ENCODE measurements at regions not wholly inside any gene's neighbourhood (a gene's known extent, or its start where the extent isn't known, plus 50 kb on each side); places are given as distances from the start of the nearest gene placed in this dataset.
A peak's percentile ranks its signal among the peaks of the same experiment; 100 is the strongest.

DNA sequence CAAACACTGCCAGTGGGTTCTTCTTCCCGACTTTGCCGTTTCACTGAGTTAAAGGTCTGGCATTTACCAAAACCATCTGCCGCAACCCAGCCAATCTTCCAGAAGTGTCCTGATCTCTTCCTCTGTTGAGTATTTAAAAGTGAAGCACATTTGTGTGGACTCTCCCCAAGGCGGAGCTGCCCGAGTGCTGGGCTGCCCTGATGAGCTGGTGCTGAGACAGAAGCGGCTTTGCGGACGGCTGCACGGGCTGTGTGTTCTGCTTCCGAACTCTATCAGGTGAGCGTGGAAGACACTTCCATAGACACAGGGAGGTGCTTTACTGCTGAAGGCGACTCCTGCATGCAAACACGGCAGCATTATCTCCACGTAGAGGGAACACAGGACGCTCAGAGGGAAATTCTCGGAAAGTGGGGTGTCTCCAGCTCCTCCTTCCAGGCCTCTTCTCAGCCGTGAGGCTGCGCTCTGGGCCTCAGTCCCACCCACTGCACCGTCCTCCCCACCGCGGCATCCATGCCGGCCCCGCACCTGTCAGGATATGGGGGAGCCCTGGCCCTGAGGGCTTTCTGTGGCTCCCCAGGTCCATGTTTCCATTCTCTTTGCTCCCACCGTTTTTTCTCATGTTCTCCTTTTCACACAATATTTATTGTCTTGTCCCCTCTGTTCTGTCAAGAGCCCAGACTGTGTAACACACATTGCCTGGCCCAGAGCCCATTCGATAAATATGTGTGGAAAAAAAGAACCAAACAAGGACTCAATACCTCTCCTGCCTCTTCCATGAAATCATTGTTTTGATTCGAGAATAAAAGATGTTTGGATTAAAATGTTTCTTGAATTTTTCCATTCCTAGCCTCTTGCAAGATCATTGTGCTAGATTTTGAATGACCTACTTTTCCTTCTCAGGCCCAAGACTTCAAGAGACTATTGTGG, 205.1 kb downstream of the DLL1 start:
- DNase-seq (ENCODE audit: low spot score) = no peak

DNA sequence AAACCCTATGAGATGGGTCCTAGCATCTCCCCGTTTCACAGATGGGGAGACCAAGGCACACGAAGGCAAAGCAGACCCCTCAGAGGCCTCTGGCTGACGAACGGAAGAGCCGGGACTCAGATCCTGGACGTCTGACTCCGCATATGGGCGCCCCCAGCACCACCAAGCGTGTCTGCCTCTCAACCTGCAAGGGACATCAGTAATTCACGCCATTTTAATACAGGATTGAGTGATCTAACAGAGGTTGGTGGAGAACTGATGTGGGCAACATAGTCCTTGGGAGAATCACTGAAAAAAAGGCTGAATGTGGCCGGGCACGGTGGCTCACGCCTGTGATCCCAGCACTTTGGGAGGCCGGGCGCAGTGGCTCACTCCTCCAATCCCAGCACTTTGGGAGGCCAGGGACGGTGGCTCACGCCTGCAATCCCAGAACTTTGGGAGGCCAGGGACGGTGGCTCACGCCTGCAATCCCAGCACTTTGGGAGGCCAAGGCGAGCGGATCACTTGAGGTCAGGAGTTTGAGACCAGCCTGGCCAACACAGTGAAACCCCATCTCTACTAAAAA, 206.6 kb downstream of the DLL1 start:
- no peak for DNase-seq (ENCODE audit: low spot score)

DNA sequence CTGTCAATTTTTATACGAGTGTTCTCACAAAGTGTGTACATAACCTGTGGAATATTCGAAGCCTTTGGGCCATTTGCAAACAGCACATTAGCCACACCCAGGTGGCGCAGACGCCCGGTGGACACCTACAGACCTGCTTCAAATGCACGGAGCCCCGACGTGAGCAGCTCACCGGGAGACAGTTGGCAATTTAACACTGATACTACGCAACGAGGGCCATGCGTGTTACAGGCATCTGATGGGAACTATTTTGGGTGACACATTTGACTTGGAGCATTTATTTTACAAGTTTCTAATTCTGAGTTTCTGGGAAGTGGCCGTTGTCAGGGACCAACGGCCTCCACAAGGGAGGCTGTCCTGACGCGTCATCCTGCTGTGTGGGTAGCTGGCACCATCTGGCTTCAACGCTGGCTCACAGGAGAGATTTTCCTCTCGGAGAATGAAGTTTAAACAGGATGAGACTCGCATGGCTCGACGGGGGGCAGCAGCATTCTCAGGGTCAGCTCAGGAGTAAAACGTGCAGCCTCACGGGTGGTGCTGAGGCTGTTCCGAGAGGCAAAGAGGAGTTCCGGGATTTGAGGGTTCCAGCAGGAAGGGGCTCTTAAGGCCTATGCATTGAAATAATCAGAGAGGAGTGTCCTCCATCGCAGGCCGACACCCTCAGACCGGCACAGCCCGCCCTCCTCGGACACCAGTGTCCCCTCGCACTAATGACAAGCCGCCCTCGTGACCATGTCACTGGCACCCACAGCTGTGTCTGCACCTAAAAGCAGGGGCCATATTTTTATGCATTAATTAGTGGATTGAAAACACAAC, 207.4 kb downstream of the DLL1 start:
- DNase-seq (ENCODE audit: low spot score) = no peak

DNA sequence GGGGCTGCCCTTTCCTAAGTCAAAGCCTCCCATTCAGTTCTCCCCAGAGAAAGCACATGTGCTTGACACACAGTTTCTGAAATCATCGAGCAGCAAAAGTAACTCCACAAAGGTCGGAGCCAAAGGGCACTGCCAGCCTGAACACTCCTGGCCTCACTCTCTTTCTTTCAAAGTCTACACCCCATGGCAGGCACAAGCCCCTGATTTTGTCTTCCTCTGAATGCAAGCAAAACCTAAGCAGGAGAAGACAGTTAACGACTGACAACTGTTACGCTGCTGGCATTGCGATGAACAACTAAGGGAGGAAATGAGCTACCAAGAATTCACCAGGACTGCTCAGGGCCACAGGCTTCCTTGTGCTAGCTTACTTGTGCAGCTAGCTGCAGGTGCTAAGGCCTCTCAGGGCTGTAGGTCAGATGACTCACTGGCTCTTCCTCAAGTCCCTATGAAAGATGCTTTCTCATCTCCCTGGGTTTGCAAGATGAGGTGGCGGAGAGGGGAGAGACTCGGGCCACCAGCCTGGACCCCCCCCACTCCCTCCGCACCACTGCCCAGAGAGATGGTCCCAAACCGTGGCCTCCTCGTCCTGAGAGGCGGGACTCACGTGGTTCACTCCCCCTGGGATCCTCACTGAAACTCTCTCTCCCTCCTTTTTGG, 208.2 kb downstream of the DLL1 start:
- DNase-seq (ENCODE audit: low spot score) = no peak

DNA sequence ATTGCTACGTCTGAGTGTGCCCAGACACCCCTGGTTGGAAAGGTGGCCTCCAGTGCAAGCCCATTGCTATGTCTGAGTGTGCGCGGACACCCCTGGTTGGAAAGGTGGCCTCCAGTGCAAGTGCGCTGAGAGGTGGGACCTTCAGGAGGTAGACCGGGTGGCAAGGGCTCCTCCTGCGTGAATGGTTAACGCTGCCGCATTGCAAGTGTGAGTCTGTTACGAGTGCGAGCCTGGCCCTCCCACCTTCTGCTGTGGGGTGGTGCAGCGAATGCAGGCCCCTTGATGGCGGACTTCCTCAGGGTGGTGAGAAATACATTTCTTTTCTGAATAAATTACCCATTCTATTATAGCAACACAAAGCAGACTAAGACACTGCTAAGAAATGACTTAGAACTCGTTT, 208.8 kb downstream of the DLL1 start:
- DNase-seq (ENCODE audit: low spot score) = no peak

DNA sequence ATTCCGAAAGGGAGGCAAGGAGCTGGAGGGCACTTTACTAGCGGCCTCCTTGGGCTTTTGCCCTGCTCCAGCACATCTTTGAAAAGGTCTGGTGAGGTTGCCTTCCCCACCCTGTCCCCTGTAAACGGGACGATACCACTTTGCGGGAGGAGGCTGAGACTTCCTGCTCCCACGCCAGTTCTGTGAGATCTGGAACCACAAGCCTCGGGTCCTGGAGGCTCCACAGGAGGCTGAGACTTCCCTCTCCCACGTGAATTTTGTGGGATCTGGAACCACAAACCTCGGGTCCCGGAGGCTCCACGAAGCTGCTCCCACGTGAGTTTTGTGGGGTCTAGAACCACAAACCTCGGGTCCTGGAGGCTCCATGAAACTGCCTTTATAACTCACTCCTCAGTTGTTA, 209.3 kb downstream of the DLL1 start:
- no peak for DNase-seq (ENCODE audit: low spot score)

DNA sequence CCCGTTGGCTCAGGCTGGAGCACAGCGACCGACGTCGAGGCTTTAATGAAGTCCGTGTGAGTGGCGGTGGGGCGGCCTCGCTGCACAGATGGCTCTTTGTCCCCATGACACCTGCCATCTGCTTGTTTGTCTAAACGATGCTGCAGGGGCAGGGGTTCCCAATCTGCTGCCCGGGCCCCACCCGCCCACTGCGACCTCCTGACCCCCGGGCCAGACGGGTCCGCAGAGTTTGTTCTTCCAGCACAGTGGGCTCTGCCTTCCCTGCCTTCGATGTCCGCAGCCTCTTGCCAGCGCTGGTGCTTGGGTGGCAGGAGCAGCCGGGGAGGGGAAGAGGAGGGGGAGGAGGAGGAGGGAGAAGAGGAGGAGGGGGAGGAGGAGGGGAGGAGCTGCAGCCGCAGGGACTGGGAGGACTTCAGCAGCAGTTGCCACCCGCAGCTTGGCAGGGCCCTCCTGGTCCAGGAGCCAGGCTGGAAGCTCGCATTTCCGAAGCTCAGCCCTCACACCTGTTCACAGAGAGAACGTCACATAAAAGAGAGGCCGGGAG, 210.0 kb downstream of the DLL1 start:
- peak; percentile 43 for DNase-seq (ENCODE audit: low spot score)

DNA sequence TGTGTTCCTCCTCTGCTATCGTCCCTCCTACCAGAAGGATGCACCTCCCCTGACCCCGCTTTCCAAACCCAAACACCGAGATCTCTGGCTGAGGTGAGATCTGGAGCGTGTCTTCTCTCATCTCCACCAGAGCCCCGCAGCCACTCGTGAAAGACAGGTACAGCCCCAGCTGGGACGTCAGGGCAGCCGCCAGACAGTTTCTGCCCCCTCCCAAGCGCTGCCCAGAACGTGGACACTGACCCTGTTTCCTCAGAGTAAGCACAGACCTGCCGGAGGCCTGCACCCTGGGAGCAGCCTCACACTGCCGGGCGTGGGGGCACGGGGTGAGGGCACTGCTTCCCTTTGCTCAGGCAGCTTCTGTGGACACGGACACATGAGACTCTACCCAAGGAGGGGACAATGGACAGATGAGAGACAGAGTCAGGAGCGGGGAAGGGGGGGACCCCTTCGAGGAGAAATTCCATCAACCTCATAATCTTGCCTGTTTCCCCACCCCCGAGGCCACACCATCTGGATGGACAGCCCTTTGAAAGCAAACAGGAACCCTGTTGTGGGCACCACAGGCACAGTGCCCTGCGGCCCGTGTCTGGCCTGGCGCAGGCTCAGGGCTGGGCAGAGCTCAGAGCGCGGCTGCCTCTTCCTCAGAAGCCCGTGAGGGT, 210.6 kb downstream of the DLL1 start:
- no peak for DNase-seq (ENCODE audit: low spot score)

DNA sequence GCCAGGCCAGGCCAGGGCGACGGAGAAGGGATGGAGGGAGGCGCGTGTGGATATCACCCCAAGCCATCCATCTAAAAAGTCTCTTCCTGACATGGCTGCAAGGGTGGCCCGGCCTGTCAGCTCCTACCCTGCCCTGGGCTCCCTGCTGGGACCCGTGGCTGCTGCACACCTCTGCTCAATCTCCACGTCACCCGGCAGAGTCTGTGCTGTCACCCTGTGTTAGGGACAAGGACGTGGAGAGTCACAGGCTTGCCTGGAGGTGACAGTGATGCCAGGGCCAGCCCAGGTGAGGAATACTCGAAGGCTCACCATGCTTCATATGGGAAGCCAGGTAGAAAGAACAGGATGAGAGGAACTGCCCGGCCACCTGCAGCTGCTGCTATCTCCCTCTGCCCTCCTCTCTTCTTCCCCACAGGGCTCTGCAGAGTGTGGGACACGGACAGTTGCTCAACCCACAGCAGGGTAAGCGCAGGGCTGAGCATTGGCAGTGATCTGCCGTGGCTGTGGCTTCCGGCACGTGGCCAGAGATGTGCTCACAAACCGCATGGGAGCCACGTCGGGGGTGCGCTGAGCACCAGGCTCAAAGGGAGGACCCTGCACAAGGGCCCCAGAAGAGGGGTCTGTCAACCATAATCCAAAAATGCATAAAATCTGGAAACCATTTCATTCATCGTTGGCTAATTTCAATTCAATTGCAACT, 214.3 kb downstream of the DLL1 start:
- no peak for DNase-seq (ENCODE audit: low spot score)

DNA sequence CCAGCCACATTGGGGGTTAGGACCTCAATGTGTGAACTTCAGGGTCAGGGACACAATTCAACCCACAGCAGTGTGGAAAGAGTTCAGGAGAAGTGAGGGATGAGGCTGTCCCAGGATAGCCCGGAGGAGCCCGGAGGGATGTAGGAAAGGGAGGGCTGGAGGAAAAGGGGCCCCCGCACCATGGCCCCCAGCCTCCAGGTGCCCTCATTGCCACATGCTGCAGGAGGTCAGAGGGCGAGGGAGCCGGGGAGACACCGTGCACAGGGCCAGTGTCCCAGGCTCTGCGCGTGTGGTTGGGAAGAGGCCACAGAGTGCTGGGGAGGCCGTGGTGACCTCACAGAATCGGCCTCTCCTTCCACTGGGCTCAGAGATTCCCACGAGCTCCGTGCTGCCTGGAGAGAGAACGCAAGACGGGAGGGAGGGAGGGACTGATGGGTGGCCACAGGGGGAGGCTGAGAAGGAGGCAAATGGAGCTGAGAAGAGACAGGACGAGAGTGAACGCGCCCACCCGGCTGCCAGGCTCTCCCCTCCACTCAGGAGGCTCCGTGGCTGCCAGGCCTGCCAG, 215.1 kb downstream of the DLL1 start:
- DNase-seq (ENCODE audit: low spot score) = no peak

DNA sequence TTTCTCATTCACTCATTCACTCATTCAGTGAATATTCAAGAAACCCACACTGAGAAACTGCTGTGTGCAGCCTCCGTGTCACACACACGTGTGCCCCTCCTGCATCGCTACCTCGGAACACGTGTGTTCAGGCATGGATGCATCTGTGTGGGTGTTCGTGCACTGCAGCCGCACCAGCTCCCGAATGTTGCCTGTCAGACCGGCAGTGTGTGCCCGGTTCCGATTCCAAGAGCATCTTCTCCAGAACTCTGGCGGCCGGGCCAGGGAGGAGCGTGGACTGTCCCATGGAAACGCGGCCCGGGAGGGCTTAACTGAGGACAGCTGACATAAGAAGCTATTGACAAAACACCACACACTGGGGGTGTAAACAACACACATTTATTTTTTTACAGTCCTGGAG, 216.0 kb downstream of the DLL1 start:
- DNase-seq (ENCODE audit: low spot score) = no peak

DNA sequence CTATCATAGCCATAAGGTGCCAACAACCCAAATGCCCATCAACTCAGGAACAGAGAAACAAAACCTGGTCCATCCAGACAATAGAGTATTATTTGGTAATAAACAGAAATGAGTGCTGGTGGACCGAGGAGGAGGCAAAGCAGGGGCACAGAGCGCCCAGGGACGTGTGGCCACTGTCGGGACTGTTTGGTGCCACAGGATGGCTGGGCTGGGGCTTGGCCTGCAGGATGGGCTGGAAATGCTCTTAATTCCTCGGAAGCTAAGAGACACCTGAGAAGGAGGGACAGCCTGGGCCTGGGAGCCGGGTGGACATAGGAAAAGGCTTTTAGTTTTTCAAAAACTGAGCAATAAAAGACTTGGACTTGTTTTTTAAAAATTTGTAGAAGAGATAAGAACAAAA, 216.4 kb downstream of the DLL1 start:
- no peak for DNase-seq (ENCODE audit: low spot score)

DNA sequence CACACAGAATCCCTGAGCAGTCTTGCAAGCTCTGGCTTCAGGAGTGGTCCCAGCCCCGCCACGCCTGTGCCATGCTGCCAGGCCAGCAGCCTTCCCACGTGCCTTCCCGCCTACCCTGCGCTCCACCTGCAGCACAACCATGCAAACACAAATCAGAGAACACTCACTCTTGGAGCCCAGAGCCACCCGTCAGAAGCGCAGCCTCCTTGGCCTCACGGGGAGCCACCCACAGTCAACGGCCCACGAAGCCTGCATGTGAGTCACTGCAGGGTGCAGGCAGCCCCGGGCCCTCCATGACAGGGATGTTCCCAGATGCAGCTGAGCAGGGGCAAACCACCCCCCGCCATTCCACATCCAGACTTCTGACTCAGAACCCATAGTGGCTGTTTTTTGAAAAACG, 217.0 kb downstream of the DLL1 start:
- DNase-seq (ENCODE audit: low spot score) = no peak

DNA sequence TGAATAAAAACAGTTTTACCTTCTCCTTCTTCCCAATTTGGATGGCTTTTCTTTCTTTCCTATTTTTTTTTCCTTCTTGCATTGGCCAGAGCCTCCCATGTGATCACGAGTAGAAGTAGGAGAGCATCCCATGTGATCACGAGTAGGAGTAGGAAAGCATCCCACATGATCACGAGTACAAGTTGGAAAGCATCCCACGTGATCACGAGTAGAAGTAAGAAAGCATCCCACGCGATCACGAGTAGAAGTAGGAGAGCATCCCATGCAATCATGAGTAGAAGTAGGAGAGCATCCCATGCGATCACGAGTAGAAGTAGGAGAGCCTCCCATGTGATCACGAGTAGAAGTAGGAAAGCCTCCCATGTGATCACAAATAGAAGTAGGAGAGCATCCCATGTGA, 218.6 kb downstream of the DLL1 start:
- no peak for DNase-seq (ENCODE audit: low spot score)

DNA sequence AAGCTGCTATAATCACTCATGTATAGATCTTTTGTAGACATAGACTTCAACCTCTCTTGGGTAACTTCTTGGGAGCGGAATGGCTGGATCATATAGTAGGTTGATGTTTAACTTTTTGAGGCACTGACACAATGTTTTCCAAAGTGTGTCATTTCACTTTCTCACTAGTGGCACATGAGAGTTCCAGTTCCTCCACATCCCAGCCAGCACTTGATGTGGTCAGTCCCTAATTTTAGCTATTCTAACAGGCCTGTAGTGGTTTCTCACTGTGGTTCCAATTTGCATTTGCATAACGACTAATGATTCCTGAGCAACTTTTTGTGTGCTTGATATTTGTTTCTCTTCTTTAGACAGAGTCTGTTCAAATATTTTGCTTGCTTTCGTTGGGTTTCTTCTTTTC, 221.3 kb downstream of the DLL1 start:
- DNase-seq (ENCODE audit: low spot score) = no peak

DNA sequence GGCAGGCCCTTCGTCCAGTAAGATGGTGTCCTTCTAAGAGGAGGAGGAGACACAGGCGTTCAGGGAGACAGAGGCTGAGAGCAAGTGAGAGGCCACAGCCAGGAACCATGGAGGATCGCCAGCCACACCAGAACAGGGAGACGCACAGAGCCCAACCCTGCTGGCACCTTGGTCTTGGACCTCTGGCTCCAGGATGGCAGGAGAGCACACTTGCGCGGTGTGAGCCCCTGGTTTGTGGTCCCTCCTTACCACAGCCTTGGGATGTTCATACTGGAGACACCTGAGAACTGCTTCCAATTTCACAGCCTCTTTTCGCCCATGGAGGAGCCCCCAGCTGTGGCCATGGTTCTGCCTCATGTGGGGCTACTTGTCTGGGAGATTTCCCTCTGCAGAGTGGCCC, 222.4 kb downstream of the DLL1 start:
- DNase-seq (ENCODE audit: low spot score) = no peak

DNA sequence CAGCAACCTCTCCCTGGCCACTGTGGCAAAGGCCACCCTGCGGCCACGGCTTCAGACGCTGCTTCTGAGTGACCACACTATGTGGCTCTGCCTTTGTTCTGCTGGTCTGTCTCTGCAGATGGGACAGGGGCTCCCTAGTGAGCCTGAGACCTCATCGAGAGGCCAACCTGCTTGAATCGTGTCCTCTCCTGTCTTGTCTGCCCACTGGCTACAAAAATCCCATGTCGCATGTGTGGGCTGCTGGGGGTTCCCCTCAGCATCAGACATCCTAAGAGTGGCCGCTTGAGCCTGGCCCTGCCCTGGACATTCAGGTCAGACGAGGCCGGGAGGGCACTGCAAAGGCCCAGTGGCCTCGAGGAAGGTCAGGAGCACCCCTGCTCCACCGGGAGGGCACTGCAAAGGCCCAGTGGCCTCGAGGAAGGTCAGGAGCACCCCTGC, 222.9 kb downstream of the DLL1 start:
- DNase-seq (ENCODE audit: low spot score) = no peak

DNA sequence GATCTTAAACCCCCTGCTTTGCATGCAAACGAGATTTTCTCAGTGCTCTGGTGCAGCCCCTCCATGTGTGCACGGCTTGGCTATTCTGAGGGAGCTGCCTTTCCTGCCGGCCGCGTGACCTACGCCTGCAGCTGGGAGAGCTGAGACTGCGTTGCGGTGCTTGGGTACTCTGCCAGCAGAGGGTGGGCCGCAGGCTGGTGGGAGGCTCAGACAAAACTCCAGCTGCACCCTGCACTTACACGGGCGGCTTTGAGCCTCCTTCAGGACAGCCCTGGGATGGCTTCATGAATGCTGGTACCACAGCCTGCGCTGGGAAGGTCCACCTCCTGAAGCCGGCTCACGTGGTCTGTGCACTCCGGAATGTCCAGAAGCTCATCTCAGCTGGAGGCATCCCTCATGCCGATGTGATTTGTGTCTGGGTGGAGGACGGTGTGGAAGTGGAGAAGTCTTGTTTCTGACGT, 223.7 kb downstream of the DLL1 start:
- peak; percentile 63 for DNase-seq (ENCODE audit: low spot score)

DNA sequence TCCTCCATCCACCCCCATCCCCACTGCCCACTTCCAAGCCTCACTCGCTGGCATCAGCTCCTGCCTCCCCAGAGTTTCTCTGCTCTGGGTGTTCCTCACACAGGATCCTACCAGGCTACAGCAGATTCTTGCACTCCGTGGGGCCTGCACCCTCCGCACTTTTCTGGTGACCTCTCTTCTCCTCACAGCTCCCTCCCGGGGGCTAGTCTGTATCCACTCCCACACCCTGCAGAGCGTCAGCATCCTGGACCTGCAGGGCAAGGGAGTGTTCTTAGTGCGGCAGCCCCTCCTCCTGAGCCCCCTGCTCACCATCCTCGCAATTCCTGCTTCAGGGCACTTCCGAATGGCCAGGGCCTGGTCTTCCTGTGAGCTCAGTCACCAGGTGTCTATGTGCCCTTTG, 224.2 kb downstream of the DLL1 start:
- no peak for DNase-seq (ENCODE audit: low spot score)

Measured in SK-N-DZ (cell line).